Activated T-cell treated with anti-CD3 and anti-CD28 coated beads for 48 hours (primary cell): ENCODE measurements at regions not wholly inside any gene's neighbourhood (a gene's known extent, or its start where the extent isn't known, plus 50 kb on each side); places are given as distances from the start of the nearest gene placed in this dataset.
"Not testable (repeated sequence)": the region's sequence is repeated elsewhere in the genome, so short reads cannot be mapped to it uniquely, and the experiment has no call there.

ENCODE experiments used
- DNase-seq: peaks from one replicate; pipeline ENCODE4 v3.0.0-alpha.2; 2020; ENCODE audit warnings: low read depth

DNA sequence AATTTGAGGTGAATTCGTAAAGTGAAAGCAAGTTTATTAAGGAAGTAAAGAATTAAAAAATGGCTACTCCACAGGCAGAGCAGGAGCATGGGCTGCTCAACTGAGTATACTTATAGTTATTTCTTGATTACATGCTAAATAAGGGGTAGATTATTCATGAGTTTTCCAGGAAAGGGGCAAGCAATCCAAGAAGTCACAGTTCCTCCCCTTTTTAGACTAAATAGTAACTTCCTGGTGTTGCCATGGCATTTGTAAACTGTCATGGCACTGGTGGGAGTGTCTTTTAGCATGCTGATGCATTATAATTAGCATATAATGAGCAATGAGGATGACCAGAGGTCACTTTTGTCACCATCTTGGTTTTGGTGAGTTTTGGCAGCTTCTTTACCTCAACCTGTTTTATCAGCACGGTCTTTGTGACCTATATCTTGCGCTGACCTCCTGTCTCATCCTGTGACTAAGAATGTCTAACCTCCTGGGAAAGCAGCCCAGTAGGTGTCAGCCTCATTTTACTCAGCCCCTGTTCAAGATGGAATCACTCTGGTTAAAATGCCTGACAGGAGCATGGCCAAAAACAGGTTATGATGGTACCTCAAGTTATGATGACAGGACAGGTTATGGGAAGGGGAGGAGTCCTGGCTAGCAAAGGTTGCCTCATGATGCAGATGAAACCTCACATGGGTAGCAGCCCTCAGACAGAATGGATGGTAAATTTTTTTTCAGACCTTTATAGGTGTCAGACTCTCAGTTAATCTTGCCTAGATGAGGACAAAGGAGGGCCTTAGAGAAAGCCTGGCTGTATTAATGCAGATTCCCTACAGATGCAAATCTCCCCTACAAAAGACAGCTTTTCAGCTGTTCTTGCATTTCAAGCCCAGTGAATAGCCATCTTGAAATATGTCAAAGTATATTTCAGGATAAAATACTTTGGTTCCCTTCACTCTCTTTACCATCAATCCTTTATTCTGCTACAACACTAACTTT is 49.7 kb downstream of the SIPA1L2 start:
- no peak for DNase-seq

DNA sequence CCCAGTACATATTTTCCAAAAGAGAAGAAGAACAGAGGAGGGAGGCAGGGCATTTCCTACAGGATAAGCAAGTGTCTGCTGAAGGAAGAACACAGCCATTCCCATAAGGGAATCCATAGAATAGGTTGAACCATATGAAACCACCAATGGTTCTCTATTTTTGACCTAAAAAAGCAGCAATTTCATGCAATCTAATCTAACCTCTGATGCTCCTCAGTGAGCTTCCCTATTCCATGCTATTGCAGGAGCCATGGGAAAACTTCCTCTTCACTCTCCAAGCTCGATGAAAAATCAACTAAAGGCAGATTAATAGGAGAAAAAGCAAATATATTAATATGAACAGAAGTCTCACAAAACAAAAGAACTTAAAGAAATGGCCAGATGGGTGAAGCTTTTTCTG is 50.5 kb downstream of the SIPA1L2 start:
- DNase-seq, result no peak

GRCh38 chr1:232578651-232579195 is 51.2 kb downstream of the SIPA1L2 start:
- DNase-seq, result no peak

GRCh38 chr1:232577772-232578171 is 52.2 kb downstream of the SIPA1L2 start:
- DNase-seq, result no peak

GRCh38 chr1:232576537-232576936 is 53.4 kb downstream of the SIPA1L2 start:
- no peak for DNase-seq

GRCh38 chr1:232575763-232576040 is 54.2 kb downstream of the SIPA1L2 start:
- DNase-seq, result no peak

GRCh38 chr1:232574889-232575762 is 54.8 kb downstream of the SIPA1L2 start:
- no peak for DNase-seq

DNA sequence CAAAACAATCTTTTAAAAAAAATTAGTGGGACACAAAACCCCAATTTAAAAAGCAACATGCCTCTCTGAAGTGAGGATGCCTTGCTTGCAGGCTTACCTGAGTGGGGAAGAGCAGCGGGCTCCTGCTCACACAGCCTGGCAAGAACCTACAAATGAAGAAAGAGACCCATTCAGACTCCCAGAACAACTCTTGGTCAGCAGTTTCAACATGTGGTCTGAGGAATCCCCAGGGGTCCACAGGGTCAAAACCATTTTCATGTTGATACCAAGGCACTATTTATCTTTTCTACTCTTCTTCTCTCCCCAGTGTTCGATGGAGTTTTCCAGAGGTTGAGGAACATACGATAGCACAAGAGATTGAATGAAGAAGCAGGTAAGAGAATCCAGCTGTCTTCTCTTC is 55.9 kb downstream of the SIPA1L2 start:
- DNase-seq, result no peak

DNA sequence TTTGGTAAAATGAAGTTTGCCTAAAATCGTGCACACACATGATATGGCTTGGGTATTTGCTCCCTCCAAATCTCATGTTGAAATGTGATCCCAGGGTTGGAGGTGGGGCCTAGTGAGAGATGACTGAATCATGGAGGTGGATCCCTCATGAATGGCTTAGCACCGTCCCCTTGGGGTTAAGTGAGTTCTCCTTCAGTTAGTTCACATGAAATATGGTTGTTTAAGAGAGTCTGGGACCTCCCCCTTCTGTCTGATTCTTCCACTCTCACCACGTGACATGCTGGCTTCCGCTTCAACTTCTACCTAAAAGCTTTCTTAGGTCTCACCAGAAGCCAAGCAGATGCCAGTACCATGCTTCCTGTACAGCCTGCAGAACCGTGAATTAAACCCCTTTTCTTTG is 58.4 kb downstream of the SIPA1L2 start:
- DNase-seq, result no peak

GRCh38 chr1:232570007-232570406 is 59.9 kb downstream of the SIPA1L2 start:
- DNase-seq, result no peak

DNA sequence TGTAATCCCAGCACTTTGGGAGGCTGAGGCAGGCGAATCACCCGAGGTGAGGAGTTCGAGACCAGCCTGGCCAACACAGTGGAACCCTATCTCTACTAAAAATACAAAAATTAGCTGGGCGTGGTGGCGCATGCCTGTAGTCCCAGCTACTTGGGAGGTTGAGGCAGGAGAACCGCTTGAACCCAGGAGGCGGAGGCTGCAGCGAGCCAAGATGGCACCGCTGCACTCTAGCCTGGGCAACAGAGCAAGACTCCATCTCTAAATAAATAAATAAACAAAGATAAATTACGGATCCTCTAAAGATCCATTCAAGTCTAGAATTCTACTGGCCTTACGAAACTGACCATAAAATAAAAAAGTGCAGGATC is 60.4 kb downstream of the SIPA1L2 start:
- DNase-seq, result not testable (repeated sequence)

- no peak for DNase-seq
Observed at GRCh38 chr1:232568906-232569553, 60.9 kb downstream of the SIPA1L2 start.

DNA sequence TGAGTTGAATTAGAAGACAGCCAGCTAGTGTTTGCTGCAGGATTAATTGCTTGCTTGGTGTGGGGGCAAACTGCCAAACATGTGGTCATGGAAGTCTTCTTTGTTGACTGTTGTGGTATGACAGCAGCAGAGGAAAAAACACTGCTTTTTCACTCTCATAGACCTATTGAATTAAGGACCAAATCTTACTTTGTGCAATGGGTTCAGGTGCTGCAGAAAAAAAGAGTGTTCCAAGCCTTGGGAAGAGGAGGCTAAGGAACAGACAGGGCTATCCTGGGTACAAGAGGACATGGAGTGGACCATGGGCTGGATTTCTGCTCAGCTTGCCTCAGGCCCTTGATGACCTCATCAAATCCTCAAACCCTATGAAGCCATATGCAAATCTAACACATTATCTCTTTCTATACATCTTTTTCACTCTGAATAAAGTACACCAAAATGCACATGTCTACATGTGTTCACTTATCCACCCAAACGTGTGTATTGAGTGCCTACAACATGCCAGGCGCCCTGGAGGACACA is 61.5 kb downstream of the SIPA1L2 start:
- DNase-seq, result no peak

DNA sequence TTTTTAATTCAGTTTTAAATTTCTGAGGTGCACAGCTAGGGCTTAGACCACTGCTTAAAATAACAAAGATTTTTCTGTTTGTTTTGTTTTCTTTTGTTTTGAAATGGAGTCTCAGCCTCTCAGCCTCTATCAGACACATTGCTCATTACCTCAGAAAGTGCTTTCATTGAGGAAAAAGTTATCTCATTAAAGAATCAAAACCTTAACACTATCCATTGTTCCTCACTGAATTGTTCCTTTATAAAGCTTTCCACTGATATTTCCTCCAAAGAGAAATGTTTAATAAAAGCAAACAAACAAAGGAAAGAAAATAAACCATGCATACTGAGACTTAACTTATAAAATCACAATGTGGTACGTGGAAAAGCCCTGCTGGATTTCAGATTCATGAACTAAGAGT is 63.8 kb downstream of the SIPA1L2 start:
- no peak for DNase-seq

DNA sequence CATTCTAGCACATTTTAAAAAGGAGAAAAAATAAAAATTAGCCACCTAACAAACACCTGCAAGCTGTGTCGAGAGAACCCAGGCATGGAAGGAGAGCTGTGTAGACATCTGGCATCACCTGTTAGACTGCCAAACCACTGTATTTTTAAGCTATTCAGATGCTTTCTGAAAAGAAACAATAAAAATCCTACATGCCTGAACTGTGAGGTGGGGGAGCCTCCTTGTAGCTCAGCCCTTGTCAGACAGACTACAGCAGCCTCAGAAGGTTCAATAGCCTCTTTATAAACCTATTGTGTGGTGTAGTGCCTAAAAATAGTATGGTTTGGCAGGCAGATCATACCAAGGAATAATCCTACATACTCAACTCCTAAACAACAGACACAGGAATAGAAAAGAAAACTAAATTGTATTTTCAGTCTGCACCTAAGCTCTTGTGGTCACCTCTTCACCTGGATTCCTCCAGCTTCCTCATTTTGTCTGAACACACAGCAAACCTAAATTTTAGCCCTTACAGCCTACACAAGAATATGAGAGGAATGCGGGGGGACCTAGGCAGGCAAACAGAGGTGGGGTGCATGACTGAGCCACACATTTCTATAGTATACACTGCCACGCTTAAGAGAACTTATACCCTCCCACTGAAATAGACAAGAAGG is 67.0 kb downstream of the SIPA1L2 start:
- no peak for DNase-seq

DNA sequence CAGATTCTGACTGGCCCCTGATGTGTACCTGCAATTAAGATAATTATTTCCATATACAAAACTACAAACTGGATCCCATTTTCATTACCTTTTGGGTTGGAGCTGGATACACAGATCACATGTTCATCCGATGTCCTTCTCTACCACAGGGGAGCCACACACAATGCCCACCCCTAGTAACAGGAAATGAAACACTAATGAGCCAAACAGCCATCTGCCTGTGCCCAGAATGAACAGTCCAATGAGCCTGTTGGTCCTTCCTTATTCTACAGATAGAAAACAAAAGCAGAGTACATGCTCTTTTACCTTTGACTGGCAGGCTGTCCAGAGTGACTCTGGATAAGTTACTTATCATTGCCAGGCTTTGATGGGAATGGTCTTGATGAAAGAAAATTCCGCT is 68.6 kb downstream of the SIPA1L2 start:
- no peak for DNase-seq

DNA sequence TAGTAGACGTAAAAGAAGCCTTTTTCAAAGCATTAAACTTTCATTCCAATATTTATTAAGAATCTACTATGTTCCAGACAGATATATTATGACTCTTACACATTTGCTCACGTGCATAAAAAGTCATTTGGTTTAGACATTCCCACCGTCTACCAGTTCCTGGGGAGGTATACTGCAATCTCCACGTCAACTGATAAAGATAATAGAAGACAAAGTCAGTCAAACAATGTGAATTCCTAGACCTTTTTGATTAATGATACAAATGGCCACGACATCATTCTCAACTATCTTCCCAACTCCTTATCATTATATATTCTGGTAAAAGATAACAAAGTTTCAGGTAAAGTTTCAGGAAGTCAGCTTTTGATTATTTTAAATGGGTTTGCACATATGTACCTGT is 69.0 kb downstream of the SIPA1L2 start:
- no peak for DNase-seq

DNA sequence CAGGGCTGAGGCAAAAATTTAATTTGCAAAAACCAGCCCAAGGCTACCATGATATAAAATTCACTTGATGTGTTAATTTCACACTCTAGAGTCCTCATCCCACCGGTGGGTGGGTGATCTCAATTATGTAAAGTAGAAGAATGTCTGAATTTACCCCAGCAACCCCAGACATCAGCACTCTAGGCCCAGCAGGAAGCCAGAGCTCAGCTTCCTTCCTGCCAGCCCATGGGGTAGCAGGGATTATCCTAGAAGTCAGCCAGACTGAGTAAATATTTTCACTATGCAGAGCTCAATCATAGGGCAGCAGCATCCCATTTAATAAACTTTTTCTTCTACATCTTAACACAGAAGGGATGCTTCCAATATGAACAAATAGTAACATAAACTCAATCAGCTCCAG is 71.0 kb downstream of the SIPA1L2 start:
- DNase-seq, result no peak

GRCh38 chr1:232557502-232558191 is 72.3 kb downstream of the SIPA1L2 start:
- no peak for DNase-seq

- DNase-seq, result no peak
Observed at GRCh38 chr1:232557096-232557495, 72.8 kb downstream of the SIPA1L2 start.

DNA sequence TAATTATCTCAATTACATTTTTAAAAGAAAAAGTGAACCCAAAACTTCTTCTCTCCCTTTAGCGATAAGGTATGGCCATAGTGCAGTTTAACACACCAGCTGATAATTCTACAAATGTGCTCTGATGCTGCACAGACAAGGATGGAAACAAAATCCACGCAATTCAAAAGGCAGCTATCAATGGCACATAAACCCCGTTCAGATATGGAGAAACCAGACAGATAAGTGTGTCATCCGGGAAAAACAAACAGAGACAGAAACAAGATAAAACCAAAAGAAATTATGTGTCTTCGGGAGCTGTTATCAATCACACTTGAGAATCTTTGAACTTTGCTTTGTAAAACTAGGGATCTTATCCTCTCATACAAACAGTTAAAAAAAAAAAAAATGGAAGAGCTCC is 73.6 kb downstream of the SIPA1L2 start:
- no peak for DNase-seq
